Lower lobe of right lung (tissue), 2 donors: ENCODE measurements at regions not wholly inside any gene's neighbourhood (a gene's known extent, or its start where the extent isn't known, plus 50 kb on each side); places are given as distances from the start of the nearest gene placed in this dataset.

Source experiments
- ATAC-seq, 2 donors: fragments of 200-7000 bp; cut with Tn5 transposase; one replicate each; pipeline ENCODE4 v1.9.1; 2020 to 2022; ENCODE audit warnings: mild to moderate bottlenecking in 2 of 2, moderate library complexity in 2 of 2
- DNase-seq: peaks from one replicate; pipeline ENCODE4 v3.0.0-alpha.2; 2020
- H3K27ac ChIP-seq: fragments of 200-600 bp; one replicate; pipeline ENCODE4 v1.8.0; 2022
- H3K27me3 ChIP-seq: fragments of 200-600 bp; one replicate; pipeline ENCODE4 v1.8.0; 2022; ENCODE audit warnings: low read depth
- H3K36me3 ChIP-seq: fragments of 200-600 bp; one replicate; pipeline ENCODE4 v1.8.0; 2022; ENCODE audit warnings: mild to moderate bottlenecking
- H3K4me1 ChIP-seq: fragments of 200-600 bp; one replicate; pipeline ENCODE4 v1.8.0; 2022
- H3K4me3 ChIP-seq: fragments of 200-600 bp; one replicate; pipeline ENCODE4 v1.8.0; 2022; ENCODE audit warnings: mild to moderate bottlenecking
- H3K9me3 ChIP-seq: fragments of 200-600 bp; one replicate; pipeline ENCODE4 v1.8.0; 2022
- intact Hi-C: fragments of 100-400 bp; cut with DNase I; formaldehyde crosslinking; loops from one replicate; pipeline ENCODE4 v1.11.0; 2022
- TF ChIP-seq, protein P1 (sequence below): fragments of 200-600 bp; IDR thresholded peaks from one replicate; pipeline ENCODE4 v1.8.0; 2022; ENCODE audit warnings: antibody characterized with exemption, mild to moderate bottlenecking
- donor health status: DM: no; HTN: yes; CAD: no; lungs with severe emphysema.

GRCh38 chr12:125286005-125286727, 220.9 kb downstream of the AACS start:
- H3K4me1 ChIP-seq, result no peaks in the 10 kb centered on the region
- H3K27me3 ChIP-seq, result no peaks in the 10 kb centered on the region
- no peak for ATAC-seq
- TF ChIP-seq, protein P1, sequence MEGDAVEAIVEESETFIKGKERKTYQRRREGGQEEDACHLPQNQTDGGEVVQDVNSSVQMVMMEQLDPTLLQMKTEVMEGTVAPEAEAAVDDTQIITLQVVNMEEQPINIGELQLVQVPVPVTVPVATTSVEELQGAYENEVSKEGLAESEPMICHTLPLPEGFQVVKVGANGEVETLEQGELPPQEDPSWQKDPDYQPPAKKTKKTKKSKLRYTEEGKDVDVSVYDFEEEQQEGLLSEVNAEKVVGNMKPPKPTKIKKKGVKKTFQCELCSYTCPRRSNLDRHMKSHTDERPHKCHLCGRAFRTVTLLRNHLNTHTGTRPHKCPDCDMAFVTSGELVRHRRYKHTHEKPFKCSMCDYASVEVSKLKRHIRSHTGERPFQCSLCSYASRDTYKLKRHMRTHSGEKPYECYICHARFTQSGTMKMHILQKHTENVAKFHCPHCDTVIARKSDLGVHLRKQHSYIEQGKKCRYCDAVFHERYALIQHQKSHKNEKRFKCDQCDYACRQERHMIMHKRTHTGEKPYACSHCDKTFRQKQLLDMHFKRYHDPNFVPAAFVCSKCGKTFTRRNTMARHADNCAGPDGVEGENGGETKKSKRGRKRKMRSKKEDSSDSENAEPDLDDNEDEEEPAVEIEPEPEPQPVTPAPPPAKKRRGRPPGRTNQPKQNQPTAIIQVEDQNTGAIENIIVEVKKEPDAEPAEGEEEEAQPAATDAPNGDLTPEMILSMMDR, result no peak
- no peaks in the 10 kb centered on the region for H3K9me3 ChIP-seq
- H3K36me3 ChIP-seq, result no peaks in the 10 kb centered on the region
- no peak overlapping the region for H3K27ac ChIP-seq
- DNase-seq, result no peak
- H3K4me3 ChIP-seq, result no peak overlapping the region
- intact Hi-C loops, result no loop called here

GRCh38 chr12:125287155-125287847, 222.1 kb downstream of the AACS start:
- H3K36me3 ChIP-seq, result no peaks in the 10 kb centered on the region
- H3K9me3 ChIP-seq, result no peaks in the 10 kb centered on the region
- H3K27me3 ChIP-seq, result no peaks in the 10 kb centered on the region
- no peak overlapping the region for H3K27ac ChIP-seq
- H3K4me1 ChIP-seq, result no peaks in the 10 kb centered on the region
- H3K4me3 ChIP-seq, result no peak overlapping the region
- TF ChIP-seq, protein P1, result no peak
- ATAC-seq (no peak), DNase-seq (no peak)
- intact Hi-C loops, result no loop called here

- Histone ChIP-seq H3K36me3 (no peaks in the 10 kb centered on the region), H3K4me3 (no peak overlapping the region), H3K27me3 (no peaks in the 10 kb centered on the region), H3K27ac (no peak overlapping the region), H3K4me1 (no peaks in the 10 kb centered on the region), H3K9me3 (no peaks in the 10 kb centered on the region)
- intact Hi-C loops, result no loop called here
- DNase-seq, result no peak
- TF ChIP-seq, protein P1, result no peak
- ATAC-seq, result peak in 1 of 2 donors; percentile 72
Observed at GRCh38 chr12:125288931-125289928, 224.0 kb downstream of the AACS start.

GRCh38 chr12:125289970-125290369, 224.7 kb downstream of the AACS start:
- H3K36me3 ChIP-seq, result no peaks in the 10 kb centered on the region
- intact Hi-C loops, result no loop called here
- no peak overlapping the region for H3K4me3 ChIP-seq
- H3K4me1 ChIP-seq, result no peaks in the 10 kb centered on the region
- H3K27me3 ChIP-seq, result no peaks in the 10 kb centered on the region
- H3K9me3 ChIP-seq, result no peaks in the 10 kb centered on the region
- DNase-seq, result no peak
- TF ChIP-seq, protein P1, result no peak
- no peak for ATAC-seq
- H3K27ac ChIP-seq, result no peak overlapping the region

- Histone ChIP-seq H3K4me3 (no peak overlapping the region), H3K9me3 (no peaks in the 10 kb centered on the region), H3K27me3 (no peaks in the 10 kb centered on the region), H3K36me3 (no peaks in the 10 kb centered on the region), H3K27ac (no peak overlapping the region), H3K4me1 (no peaks in the 10 kb centered on the region)
- intact Hi-C loops, result no loop called here
- TF ChIP-seq, protein P1, result no peak
- DNase-seq, result no peak
- ATAC-seq, result no peak
Observed at GRCh38 chr12:125292700-125293099, 227.5 kb downstream of the AACS start.
